ENCODE measurements at regions not wholly inside any gene's neighbourhood (a gene's known extent, or its start where the extent isn't known, plus 50 kb on each side); places are given as distances from the start of the nearest gene placed in this dataset.

DNA sequence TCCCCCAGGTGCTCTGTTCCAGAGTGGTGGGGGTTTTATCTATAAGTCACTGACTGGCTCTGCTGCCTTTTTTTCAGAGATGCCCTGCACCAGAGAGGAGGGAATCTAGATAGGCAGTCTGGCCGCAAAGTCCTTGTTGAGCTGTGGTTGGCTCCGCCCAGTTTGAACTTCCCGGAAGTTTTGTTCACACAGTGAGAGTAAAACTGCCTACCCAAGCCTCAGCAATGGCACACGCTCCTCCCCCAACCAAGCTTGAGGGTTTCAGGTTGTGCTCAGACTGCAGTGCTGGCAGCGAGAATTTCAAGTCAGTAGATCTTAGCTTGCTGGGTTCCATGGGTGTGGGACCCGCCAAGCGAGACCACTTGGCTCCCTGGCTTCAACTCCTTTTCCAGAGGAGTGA lies 1428.6 kb downstream of the MAT2B start:
- peaks cover 2% of the 10 kb centered on the region for H3K9me3 ChIP-seq (ENCODE audit: low read depth)
- H3K4me1 ChIP-seq (ENCODE audit: low read depth) = peaks cover 6% of the 10 kb centered on the region
- no peak for DNase-seq (ENCODE audit: low read depth in 1 of 2, low spot score in 1 of 2)
- no peak overlapping the region for H3K4me3 ChIP-seq
- no peaks in the 10 kb centered on the region for H3K36me3 ChIP-seq
- H3K27ac ChIP-seq = no peak overlapping the region
- TF ChIP-seq, protein P1, sequence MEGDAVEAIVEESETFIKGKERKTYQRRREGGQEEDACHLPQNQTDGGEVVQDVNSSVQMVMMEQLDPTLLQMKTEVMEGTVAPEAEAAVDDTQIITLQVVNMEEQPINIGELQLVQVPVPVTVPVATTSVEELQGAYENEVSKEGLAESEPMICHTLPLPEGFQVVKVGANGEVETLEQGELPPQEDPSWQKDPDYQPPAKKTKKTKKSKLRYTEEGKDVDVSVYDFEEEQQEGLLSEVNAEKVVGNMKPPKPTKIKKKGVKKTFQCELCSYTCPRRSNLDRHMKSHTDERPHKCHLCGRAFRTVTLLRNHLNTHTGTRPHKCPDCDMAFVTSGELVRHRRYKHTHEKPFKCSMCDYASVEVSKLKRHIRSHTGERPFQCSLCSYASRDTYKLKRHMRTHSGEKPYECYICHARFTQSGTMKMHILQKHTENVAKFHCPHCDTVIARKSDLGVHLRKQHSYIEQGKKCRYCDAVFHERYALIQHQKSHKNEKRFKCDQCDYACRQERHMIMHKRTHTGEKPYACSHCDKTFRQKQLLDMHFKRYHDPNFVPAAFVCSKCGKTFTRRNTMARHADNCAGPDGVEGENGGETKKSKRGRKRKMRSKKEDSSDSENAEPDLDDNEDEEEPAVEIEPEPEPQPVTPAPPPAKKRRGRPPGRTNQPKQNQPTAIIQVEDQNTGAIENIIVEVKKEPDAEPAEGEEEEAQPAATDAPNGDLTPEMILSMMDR (IDR thresholded peaks at IDR 0.05; ENCODE audit: low read depth, low read length) = no peak
- no peaks in the 10 kb centered on the region for H3K27me3 ChIP-seq

DNA sequence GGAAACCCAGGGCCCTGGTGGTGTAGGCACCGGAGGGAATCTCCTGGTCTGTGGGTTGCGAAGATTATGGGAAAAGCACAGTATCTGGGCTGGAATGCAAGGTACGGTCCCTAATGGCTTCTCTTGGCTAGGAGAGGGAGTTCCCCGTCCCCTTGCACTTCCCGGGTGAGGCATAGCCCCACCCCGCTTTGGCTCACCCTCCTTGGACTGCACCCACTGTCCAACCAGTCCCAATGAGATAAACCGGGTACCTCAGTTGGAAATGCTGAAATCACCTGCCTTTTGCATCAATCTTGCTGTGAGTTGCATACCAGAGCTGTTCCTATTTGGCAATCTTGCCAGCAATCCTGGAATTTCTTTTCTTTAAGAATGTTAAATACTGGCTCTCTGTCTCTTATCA lies 1429.1 kb downstream of the MAT2B start:
- no peak overlapping the region for H3K4me3 ChIP-seq
- no peaks in the 10 kb centered on the region for H3K27me3 ChIP-seq
- H3K9me3 ChIP-seq (ENCODE audit: low read depth) = peaks cover 2% of the 10 kb centered on the region
- H3K4me1 ChIP-seq (ENCODE audit: low read depth) = peaks cover 6% of the 10 kb centered on the region
- DNase-seq (ENCODE audit: low read depth in 1 of 2, low spot score in 1 of 2) = no peak
- no peak overlapping the region for H3K27ac ChIP-seq
- H3K36me3 ChIP-seq = no peaks in the 10 kb centered on the region
- TF ChIP-seq, protein P1 (IDR thresholded peaks at IDR 0.05; ENCODE audit: low read depth, low read length) = no peak

DNA sequence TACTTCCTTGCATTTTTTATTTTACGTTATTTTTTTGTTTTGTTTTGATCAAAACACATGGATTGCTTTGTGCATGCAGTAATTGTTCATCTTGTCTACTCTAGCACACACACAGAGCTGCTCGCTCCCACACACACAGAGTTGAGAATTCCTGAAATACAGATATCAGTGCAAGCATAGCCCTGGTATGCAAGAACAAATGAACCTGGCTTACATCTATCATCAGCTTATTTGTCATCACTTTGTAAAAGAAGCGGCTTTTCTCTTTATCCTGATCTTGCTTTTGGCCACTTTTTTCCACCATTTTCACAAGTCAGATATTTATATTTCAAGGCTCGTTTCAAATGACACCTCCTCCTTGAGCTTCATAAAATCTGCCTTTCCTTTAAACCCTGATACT lies 1435.7 kb downstream of the MAT2B start:
- Histone ChIP-seq H3K36me3 (no peaks in the 10 kb centered on the region), H3K27ac (peak overlapping the region; percentile 79), H3K4me3 (no peak overlapping the region), H3K4me1 (ENCODE audit: low read depth) (peaks cover 16% of the 10 kb centered on the region), H3K27me3 (no peaks in the 10 kb centered on the region), H3K9me3 (ENCODE audit: low read depth) (peaks cover 2% of the 10 kb centered on the region)
- TF ChIP-seq, protein P1 (IDR thresholded peaks at IDR 0.05; ENCODE audit: low read depth, low read length) = no peak
- DNase-seq (ENCODE audit: low read depth in 1 of 2, low spot score in 1 of 2) = peak in 1 of 2 donors; percentile 88

DNA sequence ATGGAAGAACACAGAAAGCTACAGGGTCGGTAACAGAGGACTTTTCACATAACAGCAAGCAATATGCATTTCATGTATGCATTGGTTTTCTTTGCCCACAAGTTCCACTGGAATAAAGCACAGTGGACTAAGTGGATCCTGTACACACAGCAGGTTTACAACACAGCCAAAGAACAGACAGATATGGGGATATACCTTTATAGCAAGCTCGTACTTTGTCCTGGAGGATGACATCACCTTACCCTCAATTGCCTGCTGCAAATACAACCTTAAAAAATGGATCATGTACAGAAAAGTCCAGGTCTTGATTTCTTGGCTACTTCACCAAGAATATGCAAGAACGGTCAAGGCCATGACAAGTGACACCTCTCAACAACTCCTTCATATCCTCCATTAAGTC lies 1445.5 kb downstream of the MAT2B start:
- Histone ChIP-seq H3K4me3 (no peak overlapping the region), H3K27ac (no peak overlapping the region), H3K36me3 (no peaks in the 10 kb centered on the region), H3K27me3 (no peaks in the 10 kb centered on the region), H3K9me3 (ENCODE audit: low read depth) (no peaks in the 10 kb centered on the region), H3K4me1 (ENCODE audit: low read depth) (no peaks in the 10 kb centered on the region)
- TF ChIP-seq, protein P1 (IDR thresholded peaks at IDR 0.05; ENCODE audit: low read depth, low read length) = no peak
- no peak for DNase-seq (ENCODE audit: low read depth in 1 of 2, low spot score in 1 of 2)

DNA sequence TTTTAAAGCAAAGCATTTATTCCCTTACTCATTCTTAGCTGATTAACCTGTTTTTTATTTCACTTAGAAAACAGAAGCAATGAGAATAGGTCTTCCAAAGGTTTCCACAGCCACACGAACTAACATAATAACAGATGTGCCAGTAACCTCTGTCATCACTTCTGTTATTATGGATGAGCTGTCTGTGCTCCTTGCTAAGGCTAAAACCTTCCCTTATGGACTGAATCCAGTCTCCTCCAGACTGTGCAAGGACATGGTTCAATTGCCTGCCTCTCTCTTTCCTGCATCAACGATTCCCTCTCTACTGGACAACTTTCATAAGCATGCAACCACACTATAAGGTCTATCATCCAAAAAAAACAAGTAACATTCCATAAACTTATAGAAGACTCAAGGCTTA lies 1446.2 kb downstream of the MAT2B start:
- TF ChIP-seq, protein P1 (IDR thresholded peaks at IDR 0.05; ENCODE audit: low read depth, low read length) = no peak
- Histone ChIP-seq H3K27me3 (no peaks in the 10 kb centered on the region), H3K36me3 (no peaks in the 10 kb centered on the region), H3K4me1 (ENCODE audit: low read depth) (no peaks in the 10 kb centered on the region), H3K27ac (no peak overlapping the region), H3K4me3 (no peak overlapping the region), H3K9me3 (ENCODE audit: low read depth) (no peaks in the 10 kb centered on the region)
- DNase-seq (ENCODE audit: low read depth in 1 of 2, low spot score in 1 of 2) = no peak

DNA sequence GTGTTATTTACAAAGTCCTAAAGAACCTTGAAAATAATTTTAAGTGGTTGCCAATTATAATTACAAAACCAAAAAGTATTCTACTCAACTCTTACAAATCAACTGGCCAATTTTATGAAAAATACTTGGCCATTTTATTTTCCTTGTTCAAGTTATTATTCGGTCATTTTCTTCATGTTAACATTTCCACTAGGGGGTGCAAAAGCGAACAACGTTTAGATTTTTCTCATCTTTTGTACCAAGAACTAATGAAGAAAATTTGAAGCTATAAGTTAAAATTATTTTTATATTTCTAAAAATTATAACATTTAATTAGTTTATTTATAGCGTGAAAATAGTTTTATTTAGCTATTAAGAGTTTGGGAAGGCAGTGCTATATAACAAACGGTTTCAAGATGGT lies 1453.3 kb downstream of the MAT2B start:
- no peaks in the 10 kb centered on the region for H3K9me3 ChIP-seq (ENCODE audit: low read depth)
- no peak overlapping the region for H3K27ac ChIP-seq
- no peak for DNase-seq (ENCODE audit: low read depth in 1 of 2, low spot score in 1 of 2)
- H3K36me3 ChIP-seq = no peaks in the 10 kb centered on the region
- H3K4me3 ChIP-seq = no peak overlapping the region
- TF ChIP-seq, protein P1 (IDR thresholded peaks at IDR 0.05; ENCODE audit: low read depth, low read length) = no peak
- no peaks in the 10 kb centered on the region for H3K27me3 ChIP-seq
- no peaks in the 10 kb centered on the region for H3K4me1 ChIP-seq (ENCODE audit: low read depth)

Measured in cardiac muscle cell (in vitro differentiated cells and primary cell).